ENCODE measurements at regions not wholly inside any gene's neighbourhood (a gene's known extent, or its start where the extent isn't known, plus 50 kb on each side); places are given as distances from the start of the nearest gene placed in this dataset.

DNA sequence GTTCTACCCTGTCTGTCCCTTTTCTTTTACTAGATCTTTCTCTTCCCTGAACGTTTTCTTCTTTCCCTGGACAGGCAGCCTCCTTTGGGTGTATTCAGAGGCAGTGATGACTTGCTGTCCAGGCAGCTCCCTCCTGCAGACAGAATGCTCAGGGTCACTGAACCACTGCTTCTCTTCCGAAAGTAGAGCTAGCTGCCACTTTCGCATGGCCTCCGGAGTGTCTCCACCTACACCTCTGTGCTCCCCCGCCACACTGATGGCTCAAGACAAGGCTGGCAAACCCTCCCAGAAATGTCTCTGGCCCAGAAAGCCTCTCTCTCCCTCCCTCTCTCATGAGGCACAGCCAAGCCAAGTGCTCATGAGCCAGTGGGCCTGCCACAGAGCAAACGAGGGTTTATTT, 207.8 kb downstream of the CDRT15L2 start:
- no peak for TF ChIP-seq DNMT1 (IDR thresholded peaks at IDR 0.05)
- TF ChIP-seq, protein P1, sequence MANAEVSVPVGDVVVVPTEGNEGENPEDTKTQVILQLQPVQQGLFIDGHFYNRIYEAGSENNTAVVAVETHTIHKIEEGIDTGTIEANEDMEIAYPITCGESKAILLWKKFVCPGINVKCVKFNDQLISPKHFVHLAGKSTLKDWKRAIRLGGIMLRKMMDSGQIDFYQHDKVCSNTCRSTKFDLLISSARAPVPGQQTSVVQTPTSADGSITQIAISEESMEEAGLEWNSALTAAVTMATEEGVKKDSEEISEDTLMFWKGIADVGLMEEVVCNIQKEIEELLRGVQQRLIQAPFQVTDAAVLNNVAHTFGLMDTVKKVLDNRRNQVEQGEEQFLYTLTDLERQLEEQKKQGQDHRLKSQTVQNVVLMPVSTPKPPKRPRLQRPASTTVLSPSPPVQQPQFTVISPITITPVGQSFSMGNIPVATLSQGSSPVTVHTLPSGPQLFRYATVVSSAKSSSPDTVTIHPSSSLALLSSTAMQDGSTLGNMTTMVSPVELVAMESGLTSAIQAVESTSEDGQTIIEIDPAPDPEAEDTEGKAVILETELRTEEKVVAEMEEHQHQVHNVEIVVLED (CRISPR knock-in tag; IDR thresholded peaks at IDR 0.05), result no peak
- no peak for TF ChIP-seq TAF1 (IDR thresholded peaks at IDR 0.05; ENCODE audit: control insufficient read depth, extremely low read depth, insufficient read depth, low read length, severe bottlenecking)
- TF ChIP-seq, protein P2, sequence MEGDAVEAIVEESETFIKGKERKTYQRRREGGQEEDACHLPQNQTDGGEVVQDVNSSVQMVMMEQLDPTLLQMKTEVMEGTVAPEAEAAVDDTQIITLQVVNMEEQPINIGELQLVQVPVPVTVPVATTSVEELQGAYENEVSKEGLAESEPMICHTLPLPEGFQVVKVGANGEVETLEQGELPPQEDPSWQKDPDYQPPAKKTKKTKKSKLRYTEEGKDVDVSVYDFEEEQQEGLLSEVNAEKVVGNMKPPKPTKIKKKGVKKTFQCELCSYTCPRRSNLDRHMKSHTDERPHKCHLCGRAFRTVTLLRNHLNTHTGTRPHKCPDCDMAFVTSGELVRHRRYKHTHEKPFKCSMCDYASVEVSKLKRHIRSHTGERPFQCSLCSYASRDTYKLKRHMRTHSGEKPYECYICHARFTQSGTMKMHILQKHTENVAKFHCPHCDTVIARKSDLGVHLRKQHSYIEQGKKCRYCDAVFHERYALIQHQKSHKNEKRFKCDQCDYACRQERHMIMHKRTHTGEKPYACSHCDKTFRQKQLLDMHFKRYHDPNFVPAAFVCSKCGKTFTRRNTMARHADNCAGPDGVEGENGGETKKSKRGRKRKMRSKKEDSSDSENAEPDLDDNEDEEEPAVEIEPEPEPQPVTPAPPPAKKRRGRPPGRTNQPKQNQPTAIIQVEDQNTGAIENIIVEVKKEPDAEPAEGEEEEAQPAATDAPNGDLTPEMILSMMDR (IDR thresholded peaks at IDR 0.05 in 2 of 3, conservative IDR thresholded peaks at IDR 0.05 in 1 of 3; ENCODE audit: insufficient read depth in 2 of 3, low read depth in 1 of 3, low read length in 3 of 3), result no peak
- TF ChIP-seq EZH2 (IDR thresholded peaks at IDR 0.05; ENCODE audit: borderline replicate concordance, low read depth, low read length), result no peak
- TF ChIP-seq LARP7 (IDR thresholded peaks at IDR 0.05), result no peak
- no peak for TF ChIP-seq SMC3 (conservative IDR thresholded peaks at IDR 0.05; ENCODE audit: insufficient read depth, low read depth, low read length)
